B cell (primary cell): ENCODE measurements at regions not wholly inside any gene's neighbourhood (a gene's known extent, or its start where the extent isn't known, plus 50 kb on each side); places are given as distances from the start of the nearest gene placed in this dataset.

Experiments
- EZH2 ChIP-seq: IDR thresholded peaks from 2 replicates; pipeline ENCODE4 v1.6.1; 2012; ENCODE audit warnings: borderline replicate concordance, low read depth, mild to moderate bottlenecking, moderate library complexity, low read length; ENCODE audit not compliant: insufficient read depth, poor library complexity, severe bottlenecking
- TF ChIP-seq, protein P1 (sequence below): fragments of 200-600 bp; IDR thresholded peaks from one replicate; pipeline ENCODE4 v1.8.0; 2022; ENCODE audit warnings: antibody characterized with exemption, mild to moderate bottlenecking

DNA sequence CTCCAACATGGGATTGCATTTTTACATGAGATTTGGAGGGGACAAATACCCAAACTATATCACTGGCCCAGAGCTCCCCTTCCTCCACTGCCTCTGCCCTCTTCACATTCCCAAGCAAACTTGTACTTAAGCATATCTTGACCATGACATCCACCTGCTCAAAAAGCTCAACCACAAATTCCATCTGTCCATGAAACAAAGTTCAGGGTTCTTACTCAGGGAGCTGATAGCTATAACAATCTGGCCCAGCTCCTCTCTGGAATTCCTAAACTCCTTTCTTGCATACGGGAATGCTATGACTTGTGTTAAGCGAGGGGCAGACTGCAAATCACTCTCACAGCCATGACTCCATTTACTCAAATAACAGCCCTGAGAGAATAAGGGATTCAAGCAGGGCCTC is 152.1 kb downstream of the GALC start:
- TF ChIP-seq, protein P1, sequence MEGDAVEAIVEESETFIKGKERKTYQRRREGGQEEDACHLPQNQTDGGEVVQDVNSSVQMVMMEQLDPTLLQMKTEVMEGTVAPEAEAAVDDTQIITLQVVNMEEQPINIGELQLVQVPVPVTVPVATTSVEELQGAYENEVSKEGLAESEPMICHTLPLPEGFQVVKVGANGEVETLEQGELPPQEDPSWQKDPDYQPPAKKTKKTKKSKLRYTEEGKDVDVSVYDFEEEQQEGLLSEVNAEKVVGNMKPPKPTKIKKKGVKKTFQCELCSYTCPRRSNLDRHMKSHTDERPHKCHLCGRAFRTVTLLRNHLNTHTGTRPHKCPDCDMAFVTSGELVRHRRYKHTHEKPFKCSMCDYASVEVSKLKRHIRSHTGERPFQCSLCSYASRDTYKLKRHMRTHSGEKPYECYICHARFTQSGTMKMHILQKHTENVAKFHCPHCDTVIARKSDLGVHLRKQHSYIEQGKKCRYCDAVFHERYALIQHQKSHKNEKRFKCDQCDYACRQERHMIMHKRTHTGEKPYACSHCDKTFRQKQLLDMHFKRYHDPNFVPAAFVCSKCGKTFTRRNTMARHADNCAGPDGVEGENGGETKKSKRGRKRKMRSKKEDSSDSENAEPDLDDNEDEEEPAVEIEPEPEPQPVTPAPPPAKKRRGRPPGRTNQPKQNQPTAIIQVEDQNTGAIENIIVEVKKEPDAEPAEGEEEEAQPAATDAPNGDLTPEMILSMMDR: no peak
- TF ChIP-seq EZH2: no peak
